ENCODE measurements at regions not wholly inside any gene's neighbourhood (a gene's known extent, or its start where the extent isn't known, plus 50 kb on each side); places are given as distances from the start of the nearest gene placed in this dataset.

- TF ChIP-seq CTCF (IDR thresholded peaks at IDR 0.05 in 2 of 3, conservative IDR thresholded peaks at IDR 0.05 in 1 of 3; ENCODE audit: borderline replicate concordance in 1 of 3, insufficient read depth in 1 of 3, low read depth in 2 of 3, low read length in 2 of 3) (no peak), RAD21 (IDR thresholded peaks at IDR 0.05; ENCODE audit: low read depth) (no peak), ZNF274 (IDR thresholded peaks at IDR 0.05; ENCODE audit: low read depth, low read length) (no peak), EZH2 (IDR thresholded peaks at IDR 0.05) (no peak), SIN3A (IDR thresholded peaks at IDR 0.05; ENCODE audit: low read depth) (no peak), MAX (IDR thresholded peaks at IDR 0.05) (no peak)
These were observed 270.8 kb upstream of the DAPK1 start for GRCh38 chr9:87226896-87227295.

Measured in HCT116 (cell line).